ENCODE measurements at regions not wholly inside any gene's neighbourhood (a gene's known extent, or its start where the extent isn't known, plus 50 kb on each side); places are given as distances from the start of the nearest gene placed in this dataset.

GRCh38 chr6:25013246-25013645, 77.5 kb upstream of the RIPOR2 start:
- TF ChIP-seq CTCF (conservative IDR thresholded peaks at IDR 0.05; ENCODE audit: low read depth, low read length), result no peak
- TF ChIP-seq POLR2A (IDR thresholded peaks at IDR 0.05; ENCODE audit: low read depth, low read length), result no peak
- TF ChIP-seq MAFK (IDR thresholded peaks at IDR 0.05; ENCODE audit: low read depth, low read length), result no peak
- TF ChIP-seq NFE2L2 (IDR thresholded peaks at IDR 0.05; ENCODE audit: low read depth, low read length), result no peak
- no peak for TF ChIP-seq RFX5 (IDR thresholded peaks at IDR 0.05; ENCODE audit: low read depth, low read length)
- no peak for TF ChIP-seq CEBPB (IDR thresholded peaks at IDR 0.05; ENCODE audit: low read depth, low read length)
- TF ChIP-seq MXI1 (IDR thresholded peaks at IDR 0.05; ENCODE audit: borderline replicate concordance, low read depth, low read length), result no peak
- TF ChIP-seq USF2 (IDR thresholded peaks at IDR 0.05; ENCODE audit: low read depth, low read length), result no peak
- TF ChIP-seq RAD21 (IDR thresholded peaks at IDR 0.05; ENCODE audit: low read length), result no peak
- TF ChIP-seq BHLHE40 (IDR thresholded peaks at IDR 0.05; ENCODE audit: low read depth, low read length), result no peak
- TF ChIP-seq RCOR1 (IDR thresholded peaks at IDR 0.05; ENCODE audit: insufficient replicate concordance, low read length), result no peak
- TF ChIP-seq SMC3 (IDR thresholded peaks at IDR 0.05; ENCODE audit: low read depth, low read length), result no peak

Measured in IMR-90 (cell line).